ENCODE measurements at regions not wholly inside any gene's neighbourhood (a gene's known extent, or its start where the extent isn't known, plus 50 kb on each side); places are given as distances from the start of the nearest gene placed in this dataset.

DNA sequence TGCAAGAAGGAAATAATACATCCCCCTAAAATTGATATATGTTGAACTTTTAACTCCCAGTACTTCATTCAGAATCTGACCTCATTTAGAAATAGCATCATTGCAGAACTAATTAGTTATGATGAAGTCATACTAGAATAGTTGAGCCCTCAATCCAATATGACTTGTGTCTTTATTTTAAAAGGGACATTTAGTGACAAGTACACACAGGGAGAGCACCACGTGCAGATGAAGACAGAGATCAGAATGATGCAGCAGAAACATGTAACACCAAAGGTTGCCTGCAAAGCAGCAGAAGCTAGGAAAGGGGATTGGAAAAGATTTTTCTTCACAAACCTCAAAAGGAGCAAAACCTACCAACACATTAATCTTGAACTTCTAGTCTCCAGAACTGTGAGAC lies 2602.5 kb downstream of the PCDH9 start:
- TF ChIP-seq POLR2A (IDR thresholded peaks at IDR 0.05; ENCODE audit: low read length): no peak
- TF ChIP-seq GATA1 (IDR thresholded peaks at IDR 0.05; ENCODE audit: low read depth, low read length): no peak
